Stimulated activated CD4-positive, alpha-beta T cell treated with anti-CD3 and anti-CD28 coated beads, Interleukin-15, amount 100 ng/mL, for 24 hours (primary cell): ENCODE measurements at regions not wholly inside any gene's neighbourhood (a gene's known extent, or its start where the extent isn't known, plus 50 kb on each side); places are given as distances from the start of the nearest gene placed in this dataset.
"Not testable (repeated sequence)": the region's sequence is repeated elsewhere in the genome, so short reads cannot be mapped to it uniquely, and the experiment has no call there.

Experiments
- DNase-seq: peaks from one replicate; pipeline ENCODE4 v3.0.0-alpha.2; 2020

DNA sequence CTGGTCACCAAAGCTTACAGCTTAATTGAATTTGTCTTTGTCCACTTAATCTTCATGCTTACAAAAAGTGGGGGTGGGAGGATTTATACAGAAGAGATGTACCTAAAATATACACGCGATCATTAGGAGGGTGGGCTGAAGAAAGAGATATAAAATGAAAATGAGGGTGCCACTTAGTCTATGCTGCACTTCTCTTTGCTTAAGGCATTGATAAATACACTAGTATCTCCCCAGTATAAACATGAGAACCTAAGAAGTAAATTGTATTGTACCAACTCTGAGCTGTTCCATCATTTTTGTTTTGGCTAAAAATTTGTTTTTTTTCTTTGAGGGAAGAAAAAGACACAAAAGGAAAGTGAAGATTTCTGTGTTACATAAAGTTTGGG, 170.8 kb upstream of the ZNF217 start:
- DNase-seq, result no peak

- DNase-seq, result no peak
These were observed 170.2 kb upstream of the ZNF217 start for GRCh38 chr20:53763707-53764414.

DNA sequence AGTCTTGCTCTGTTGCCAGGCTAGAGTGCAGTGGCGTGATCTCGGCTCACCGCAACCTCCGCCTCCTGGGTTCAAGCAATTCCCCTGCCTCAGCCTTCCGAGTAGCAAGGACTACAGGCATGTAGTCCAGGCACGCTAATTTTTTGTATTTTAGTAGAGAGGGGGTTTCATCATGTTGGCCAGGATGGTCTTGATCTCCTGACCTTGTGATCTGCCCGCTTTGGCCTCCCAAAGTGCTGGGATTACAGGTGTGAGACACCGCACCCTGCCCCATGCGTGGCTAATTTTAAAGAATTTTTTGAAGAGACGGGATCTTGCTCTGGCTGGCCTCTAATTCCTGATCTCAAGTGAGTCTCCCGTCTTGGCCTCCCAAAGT, 168.8 kb upstream of the ZNF217 start:
- DNase-seq, result not testable (repeated sequence)

GRCh38 chr20:53760025-53760441, 166.4 kb upstream of the ZNF217 start:
- no peak for DNase-seq

- DNase-seq, result no peak
These were observed 163.9 kb upstream of the ZNF217 start for GRCh38 chr20:53757472-53757913.

GRCh38 chr20:53755733-53756531, 162.3 kb upstream of the ZNF217 start:
- no peak for DNase-seq

DNA sequence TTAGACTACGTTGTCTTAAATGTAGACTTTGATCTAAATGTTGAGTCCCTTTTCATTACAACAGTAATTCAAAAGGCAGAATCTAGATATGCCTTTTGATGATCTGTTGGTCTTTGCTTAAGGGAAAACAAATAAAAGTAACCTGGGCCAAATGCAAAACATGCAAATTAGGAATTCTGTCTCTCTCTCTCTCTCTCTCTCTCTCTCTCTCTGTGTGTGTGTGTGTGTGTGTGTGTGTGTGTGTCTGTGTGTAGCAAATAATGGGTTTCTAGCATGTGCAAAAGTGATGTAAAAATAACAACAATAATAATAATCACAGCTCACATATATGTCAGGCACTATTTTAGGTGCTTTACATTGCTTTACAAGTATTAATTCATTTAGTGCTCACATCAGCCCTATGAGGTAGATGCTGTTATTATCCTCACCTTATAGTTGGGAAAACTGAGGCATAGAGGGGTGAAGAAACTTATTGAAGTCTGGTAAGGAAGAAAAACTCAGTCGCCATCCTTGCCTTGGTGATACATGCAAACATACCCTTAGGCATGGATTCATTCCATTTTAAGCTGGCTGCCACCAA, 160.3 kb upstream of the ZNF217 start:
- DNase-seq, result no peak

GRCh38 chr20:53752971-53753879, 159.6 kb upstream of the ZNF217 start:
- DNase-seq, result no peak

DNA sequence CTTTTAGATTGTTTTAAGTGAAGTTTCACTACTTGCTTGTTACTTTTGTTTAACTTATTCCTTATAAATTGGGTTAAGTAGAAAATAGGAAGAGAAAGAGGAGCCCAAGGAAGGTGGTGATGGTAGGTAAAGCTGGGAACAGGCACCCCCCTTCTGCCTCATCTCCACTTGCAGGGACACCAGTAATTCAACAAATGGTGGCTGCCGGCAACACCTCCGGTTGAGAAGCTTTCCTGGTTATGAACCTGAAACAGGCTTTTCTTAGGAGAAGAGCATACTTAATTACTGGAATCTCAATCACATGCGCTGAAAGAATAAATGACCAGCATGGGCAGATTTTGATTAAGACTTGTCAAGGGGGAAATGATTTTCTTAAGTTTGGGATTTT, 158.9 kb upstream of the ZNF217 start:
- no peak for DNase-seq

GRCh38 chr20:53751620-53752318, 158.1 kb upstream of the ZNF217 start:
- DNase-seq, result no peak

DNA sequence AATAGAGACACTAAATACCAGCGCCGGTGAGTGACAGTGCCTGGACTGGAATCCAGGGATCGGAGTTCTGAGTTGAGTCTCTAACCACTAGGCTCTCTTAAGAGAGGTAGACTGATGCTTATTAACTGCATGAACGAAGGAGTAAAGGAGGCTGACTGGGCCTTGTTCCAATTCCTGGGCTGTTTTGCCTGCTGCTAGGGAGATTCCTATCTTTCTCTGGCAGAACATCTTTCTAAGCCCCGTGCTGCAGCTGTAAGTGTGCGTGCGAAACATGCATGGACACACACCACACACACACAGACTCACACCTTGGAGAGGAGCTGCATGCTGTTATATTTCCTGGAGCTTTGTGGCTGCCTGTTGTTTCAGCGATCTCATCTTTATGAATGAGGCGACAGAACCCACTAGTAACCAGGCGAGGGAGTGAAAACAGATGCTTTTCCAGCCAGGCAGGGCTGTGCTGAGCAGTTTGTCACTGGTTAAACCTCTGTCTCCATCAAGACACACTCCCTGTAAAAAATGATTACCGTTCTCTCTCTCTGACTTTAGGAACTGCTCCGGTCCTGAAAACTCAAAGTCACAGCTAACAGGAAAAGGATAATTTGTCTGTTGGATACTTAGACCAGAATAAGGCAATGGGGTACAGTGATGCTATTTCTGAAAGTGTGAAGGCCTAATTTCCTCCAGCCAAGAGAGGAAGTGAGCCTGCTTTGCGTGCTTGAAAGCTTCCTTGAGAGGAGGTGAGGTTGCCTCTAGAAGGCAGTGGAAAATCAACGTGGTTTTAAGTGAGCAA, 157.4 kb upstream of the ZNF217 start:
- DNase-seq, result peak; percentile 49

DNA sequence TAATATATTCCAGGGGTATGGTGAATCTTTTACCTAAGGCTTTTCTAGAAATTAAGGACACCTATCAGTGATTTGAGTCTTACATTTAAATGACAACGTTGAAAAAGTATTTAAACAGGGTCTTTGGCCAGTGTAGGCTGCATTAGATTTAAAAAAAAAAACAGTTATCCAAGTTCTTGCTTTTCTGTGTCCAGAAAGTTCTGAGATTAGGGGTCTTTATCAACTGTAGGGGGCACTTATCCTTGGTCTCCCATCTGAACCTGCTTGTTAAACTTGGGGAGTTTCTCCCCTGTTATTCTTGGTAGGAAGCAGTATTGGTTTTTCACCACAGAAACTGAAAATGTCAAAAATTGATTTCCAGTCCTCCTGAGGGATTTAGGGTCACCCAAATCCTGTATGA, 155.9 kb upstream of the ZNF217 start:
- no peak for DNase-seq

- DNase-seq, result peak; percentile 15
These were observed 155.3 kb upstream of the ZNF217 start for GRCh38 chr20:53748821-53749421.

- no peak for DNase-seq
These were observed 154.5 kb upstream of the ZNF217 start for GRCh38 chr20:53748176-53748575.

DNA sequence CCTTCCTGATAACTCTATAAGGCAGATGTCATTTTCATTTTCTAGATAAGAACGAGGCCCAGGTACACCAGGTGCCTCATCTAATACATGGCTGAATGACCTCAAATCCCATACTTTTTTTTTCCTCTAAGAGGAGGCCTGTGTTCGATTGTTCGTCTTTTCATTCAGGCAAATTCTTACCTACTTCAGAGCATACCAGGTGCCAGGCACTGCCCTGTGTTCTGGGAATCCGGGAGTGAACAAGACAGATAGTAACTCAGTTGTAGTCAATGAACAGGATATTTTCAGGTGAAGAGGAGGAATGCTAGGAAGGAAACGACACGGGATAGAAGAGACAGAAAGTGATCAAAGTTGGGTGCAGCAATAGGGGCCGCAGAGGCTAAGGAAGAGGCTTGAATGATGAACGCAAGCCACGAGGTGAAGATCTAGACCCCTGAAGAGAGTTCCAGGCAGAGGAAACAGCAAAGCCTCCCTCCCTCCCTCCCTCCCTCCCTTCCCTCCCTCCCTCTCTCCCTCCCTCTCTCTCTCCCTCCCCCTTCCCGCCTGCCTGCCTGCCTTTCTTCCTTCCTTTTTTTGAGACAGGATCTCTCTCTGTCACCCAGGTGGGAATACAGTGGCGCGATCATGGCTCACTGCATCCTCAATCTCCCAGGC, 150.1 kb upstream of the ZNF217 start:
- DNase-seq, result no peak

- DNase-seq, result no peak
These were observed 149.0 kb upstream of the ZNF217 start for GRCh38 chr20:53742685-53743081.

- DNase-seq, result no peak
These were observed 148.0 kb upstream of the ZNF217 start for GRCh38 chr20:53741726-53742028.

DNA sequence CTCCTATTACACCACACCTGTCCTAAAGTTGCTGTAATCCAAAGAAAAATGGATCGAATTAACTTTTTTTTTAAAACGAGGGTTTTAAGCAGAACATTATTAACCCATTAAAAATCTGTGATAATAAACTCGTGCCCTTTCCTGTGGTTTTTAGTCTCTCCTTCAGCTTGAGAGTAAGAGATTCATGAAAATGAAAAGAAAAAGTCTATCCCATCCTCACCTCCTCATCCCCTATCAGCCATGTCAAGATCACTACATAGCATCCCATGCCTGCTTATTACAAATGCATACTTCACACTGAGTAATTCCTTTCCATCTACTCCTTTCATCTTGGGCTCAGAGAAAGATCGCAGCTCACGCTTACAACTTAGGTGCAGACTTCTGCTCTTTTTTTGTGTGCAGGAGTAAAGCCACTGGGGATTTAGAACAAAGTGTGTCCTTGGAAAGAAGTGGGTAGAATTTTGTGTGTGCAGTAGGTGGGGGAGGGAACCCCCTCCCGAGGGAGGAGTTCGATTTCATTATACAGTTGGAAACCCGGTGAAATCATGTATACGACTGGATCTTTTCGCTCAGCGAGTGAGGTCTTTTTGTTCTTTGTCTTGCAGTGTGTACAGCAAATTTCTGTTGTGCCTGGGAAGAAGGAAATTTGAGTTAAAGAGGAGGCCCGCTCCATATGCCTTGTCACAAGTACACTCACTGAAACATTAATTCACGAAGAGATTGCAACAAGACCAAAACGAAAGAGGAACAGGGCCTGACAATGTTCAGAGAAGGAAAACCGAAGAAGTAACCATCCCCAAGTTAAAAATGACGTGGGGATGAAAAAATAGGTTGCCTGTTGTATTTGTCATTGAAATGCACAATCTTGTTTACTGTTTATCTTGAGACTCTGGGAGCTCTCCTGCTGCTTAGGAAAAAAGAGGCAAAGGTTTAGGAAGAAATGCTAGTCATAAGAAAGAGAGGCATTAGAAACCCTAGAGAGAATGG, 146.5 kb upstream of the ZNF217 start:
- peak; percentile 15 for DNase-seq
